HCT116 (cell line): ENCODE measurements at regions not wholly inside any gene's neighbourhood (a gene's known extent, or its start where the extent isn't known, plus 50 kb on each side); places are given as distances from the start of the nearest gene placed in this dataset.

ENCODE experiments used
- ATAC-seq: fragments of 200-7000 bp; cut with Tn5 transposase; 2 replicates; pipeline ENCODE4 v1.9.1; 2020; ENCODE audit warnings: mild to moderate bottlenecking, moderate library complexity
- BruUV-seq: library from RNA; stranded (reverse); fragments of 400-500 nt; replicated peaks from 2 replicates; lab custom pipeline; 2021; lab: Mats Ljungman, UMichigan
- CTCF ChIA-PET: fragments of 300-600 bp; sonication (Branson Sonifier 250); formaldehyde crosslinking; loops from one replicate; lab custom pipeline; 2021; ENCODE audit warnings: antibody characterized with exemption; lab: Charles Lee
- POLR2A ChIA-PET: fragments of 300-600, 350-600 bp; sonication (Branson Sonifier 250); formaldehyde crosslinking; loops from one replicate; lab custom pipeline; 2021; ENCODE audit warnings: antibody characterized with exemption; lab: Charles Lee
- RAD21 ChIA-PET, 2 experiments: fragments of 300-600 bp; sonication (Branson Sonifier 250); formaldehyde crosslinking; loops; one replicate each; lab custom pipeline; 2023; ENCODE audit warnings: low total read pairs in 2 of 2; ENCODE audit not compliant: uncharacterized antibody in 2 of 2, unreplicated experiment in 2 of 2, low non-redundant PET in 1 of 2; lab: Charles Lee
- DNase-seq: peaks from one replicate; pipeline ENCODE4 v3.0.0-alpha.2; 2010; ENCODE audit warnings: low read depth, low spot score
- H2AFZ ChIP-seq: fragments of 200-600 bp; shearing (Covaris generic), sonication (generic); 2 replicates; pipeline ENCODE4 v1.6.1; 2017; ENCODE audit warnings: low read depth, mixed run types, mixed read lengths, antibody characterized with exemption, low read length; ENCODE audit not compliant: poor library complexity, severe bottlenecking
- H3K27ac ChIP-seq: 2 replicates; pipeline ENCODE4 v1.5.1; 2012; ENCODE audit warnings: low read depth, low read length
- H3K27me3 ChIP-seq: fragments of 200-600 bp; sonication (generic); 2 replicates; pipeline ENCODE4 v1.6.1; 2016; ENCODE audit warnings: mixed run types, low read length, mixed read lengths; ENCODE audit not compliant: insufficient read depth
- H3K36me3 ChIP-seq, 2 experiments: fragments of 200-500 bp in 1 of 2; fragments of 200-600 bp in 1 of 2; sonication (Bioruptor generic) in 1 of 2; sonication (generic) in 1 of 2; 2 replicates each; pipeline versions ENCODE4 v1.5.1 to v1.6.1; 2014 to 2016; ENCODE audit warnings: low read length in 2 of 2, inconsistent platforms in 1 of 2, mixed read lengths in 1 of 2, mixed run types in 1 of 2; ENCODE audit not compliant: insufficient read depth in 2 of 2, control insufficient read depth in 1 of 2
- H3K4me1 ChIP-seq, 2 experiments: fragments of 200-600 bp in 1 of 2; sonication (generic) in 1 of 2; 2 replicates each; pipeline versions ENCODE4 v1.5.1 to v1.6.1; 2012 to 2017; ENCODE audit warnings: low read length in 2 of 2, inconsistent platforms in 1 of 2, mild to moderate bottlenecking in 1 of 2, mixed read lengths in 1 of 2, mixed run types in 1 of 2, moderate library complexity in 1 of 2; ENCODE audit not compliant: insufficient read depth in 2 of 2, control insufficient read depth in 1 of 2
- H3K4me2 ChIP-seq: fragments of 200-600 bp; sonication (generic); 2 replicates; pipeline ENCODE4 v1.6.1; 2017; ENCODE audit warnings: mixed run types, low read length, mixed read lengths
- H3K4me3 ChIP-seq, 2 experiments: fragments of 200-600 bp in 1 of 2; sonication (generic) in 1 of 2; replicated peaks in 1 of 2; 2 replicates each; pipeline ENCODE4 v1.5.1; 2011 to 2016; ENCODE audit warnings: low read length in 2 of 2, control low read depth in 1 of 2, low read depth in 1 of 2, mild to moderate bottlenecking in 1 of 2, mixed read lengths in 1 of 2, mixed run types in 1 of 2
- H3K79me2 ChIP-seq: fragments of 200-600 bp; sonication (generic); 2 replicates; pipeline ENCODE4 v1.6.1; 2017; ENCODE audit warnings: mild to moderate bottlenecking, mixed run types, low read length, moderate library complexity, mixed read lengths; ENCODE audit not compliant: insufficient read depth
- H3K9ac ChIP-seq: fragments of 200-600 bp; sonication (generic); 2 replicates; pipeline ENCODE4 v1.6.1; 2016; ENCODE audit warnings: low read length, mixed read lengths
- H3K9me2 ChIP-seq: fragments of 200-600 bp; sonication (generic), shearing (Covaris generic); 2 replicates; pipeline ENCODE4 v1.6.1; 2017; ENCODE audit warnings: mixed run types, mild to moderate bottlenecking, moderate library complexity; ENCODE audit not compliant: insufficient read depth
- H3K9me3 ChIP-seq, 2 experiments: fragments of 200-500 bp in 1 of 2; fragments of 200-600 bp in 1 of 2; sonication (Bioruptor generic) in 1 of 2; sonication (generic) in 1 of 2; 2 replicates each; pipeline ENCODE4 v1.6.1; 2014 to 2017; ENCODE audit warnings: low read length in 2 of 2, mixed read lengths in 2 of 2, inconsistent platforms in 1 of 2, low read depth in 1 of 2, mild to moderate bottlenecking in 1 of 2, mixed run types in 1 of 2, moderate library complexity in 1 of 2; ENCODE audit not compliant: control insufficient read depth in 1 of 2, insufficient read depth in 1 of 2
- H4K20me1 ChIP-seq: fragments of 200-600 bp; sonication (generic), shearing (Covaris generic); 2 replicates; pipeline ENCODE4 v1.6.1; 2017; ENCODE audit warnings: mixed run types, mild to moderate bottlenecking, moderate library complexity; ENCODE audit not compliant: insufficient read depth
- ATF3 ChIP-seq: IDR thresholded peaks from 2 replicates; pipeline ENCODE4 v1.6.1; 2012
- CBX3 ChIP-seq: IDR thresholded peaks from 2 replicates; pipeline ENCODE4 v1.6.1; 2012; ENCODE audit warnings: low read depth
- CEBPB ChIP-seq: IDR thresholded peaks from 2 replicates; pipeline ENCODE4 v1.6.1; 2012; ENCODE audit warnings: low read depth
- EGR1 ChIP-seq: IDR thresholded peaks from 2 replicates; pipeline ENCODE4 v1.6.1; 2012; ENCODE audit warnings: low read depth
- ELF1 ChIP-seq: IDR thresholded peaks from 2 replicates; pipeline ENCODE4 v1.6.1; 2012; ENCODE audit warnings: low read depth, borderline replicate concordance
- EZH2phosphoT487 ChIP-seq: fragments of 200-600 bp; IDR thresholded peaks from 2 replicates; pipeline ENCODE4 v1.6.1; 2018; ENCODE audit warnings: antibody characterized with exemption, borderline replicate concordance
- JUND ChIP-seq: IDR thresholded peaks from 2 replicates; pipeline ENCODE4 v1.6.1; 2012
- MAX ChIP-seq: IDR thresholded peaks from 2 replicates; pipeline ENCODE4 v1.6.1; 2012
- RAD21 ChIP-seq: IDR thresholded peaks from 2 replicates; pipeline ENCODE4 v1.6.1; 2012; ENCODE audit warnings: low read depth, mild to moderate bottlenecking
- REST ChIP-seq: IDR thresholded peaks from 2 replicates; pipeline ENCODE4 v1.6.1; 2012; ENCODE audit warnings: low read depth
- SP1 ChIP-seq: IDR thresholded peaks from 2 replicates; pipeline ENCODE4 v1.6.1; 2012; ENCODE audit warnings: low read depth
- SRF ChIP-seq: IDR thresholded peaks from 2 replicates; pipeline ENCODE4 v1.6.1; 2012; ENCODE audit warnings: low read depth
- YY1 ChIP-seq: IDR thresholded peaks from 2 replicates; pipeline ENCODE4 v1.6.1; 2011; ENCODE audit warnings: low read length, low read depth, moderate library complexity, mild to moderate bottlenecking; ENCODE audit not compliant: insufficient replicate concordance; ENCODE audit errors: extremely low read depth
- ZBTB33 ChIP-seq: IDR thresholded peaks from 2 replicates; pipeline ENCODE4 v1.6.1; 2011; ENCODE audit warnings: mild to moderate bottlenecking, low read length, moderate library complexity; ENCODE audit not compliant: insufficient replicate concordance; ENCODE audit errors: extremely low read depth
- ZFX ChIP-seq: fragments of 450-650 bp; IDR thresholded peaks from 2 replicates; pipeline ENCODE4 v1.6.1; 2017
- ZNF274 ChIP-seq: fragments of 200-500 bp; sonication (Bioruptor generic); IDR thresholded peaks from 2 replicates; pipeline ENCODE4 v1.6.1; 2014; ENCODE audit warnings: mild to moderate bottlenecking, low read depth, low read length, inconsistent platforms
- intact Hi-C: fragments of 100-400 bp; cut with micrococcal nuclease; formaldehyde crosslinking; loops from 2 replicates; pipeline ENCODE4 v1.10.0; 2022

- BruUV-seq = no TSS peak
- H3K79me2 ChIP-seq = no peaks in the 10 kb centered on the region
- intact Hi-C loops = no loop called here
- H2AFZ ChIP-seq = no peak overlapping the region
- RAD21 ChIA-PET = no interaction called here
- H3K27ac ChIP-seq = no peak overlapping the region
- DNase-seq = no peak
- CTCF ChIA-PET = no interaction called here
- no peaks in the 10 kb centered on the region for H3K27me3 ChIP-seq
- no peaks in the 10 kb centered on the region for H3K36me3 ChIP-seq
- H4K20me1 ChIP-seq = no peaks in the 10 kb centered on the region
- ATAC-seq = no peak
- no peak overlapping the region for H3K4me3 ChIP-seq
- no peak overlapping the region for H3K4me2 ChIP-seq
- H3K4me1 ChIP-seq = no peaks in the 10 kb centered on the region; a peak in 1 of 4 replicates
- H3K9ac ChIP-seq = no peak overlapping the region
- TF ChIP-seq EGR1 = no peak
- TF ChIP-seq SP1 = no peak
- TF ChIP-seq YY1 = no peak
- no peak for TF ChIP-seq ZBTB33
- TF ChIP-seq ATF3 = no peak
- TF ChIP-seq EZH2phosphoT487 = no peak
- TF ChIP-seq ELF1 = no peak
- TF ChIP-seq MAX = no peak
- no peak for TF ChIP-seq SRF
- no peak for TF ChIP-seq REST
- TF ChIP-seq CEBPB = no peak
- TF ChIP-seq ZNF274 = no peak
- no peak for TF ChIP-seq RAD21
- no peak for TF ChIP-seq JUND
- TF ChIP-seq ZFX = no peak
- no peak for TF ChIP-seq CBX3
- POLR2A ChIA-PET = no interaction called here
- peaks cover 7 to 14% of the 10 kb centered on the region in 2 experiments; a peak in 2 of 4 replicates for H3K9me3 ChIP-seq
- H3K9me2 ChIP-seq = no peaks in the 10 kb centered on the region
Observed at GRCh38 chr4:46549125-46549524, 159.2 kb upstream of the GABRA2 start.
